HG03354 (cell line): ENCODE measurements at regions not wholly inside any gene's neighbourhood (a gene's known extent, or its start where the extent isn't known, plus 50 kb on each side); places are given as distances from the start of the nearest gene placed in this dataset.
A peak's percentile ranks its signal among the peaks of the same experiment; 100 is the strongest.

Experiments used
- ATAC-seq: cut with Tn5 transposase; IDR thresholded peaks from one replicate; pipeline ENCODE4 v1.9.1; 2021; ENCODE audit warnings: mild to moderate bottlenecking; ENCODE audit not compliant: unreplicated experiment, poor library complexity, severe bottlenecking

DNA sequence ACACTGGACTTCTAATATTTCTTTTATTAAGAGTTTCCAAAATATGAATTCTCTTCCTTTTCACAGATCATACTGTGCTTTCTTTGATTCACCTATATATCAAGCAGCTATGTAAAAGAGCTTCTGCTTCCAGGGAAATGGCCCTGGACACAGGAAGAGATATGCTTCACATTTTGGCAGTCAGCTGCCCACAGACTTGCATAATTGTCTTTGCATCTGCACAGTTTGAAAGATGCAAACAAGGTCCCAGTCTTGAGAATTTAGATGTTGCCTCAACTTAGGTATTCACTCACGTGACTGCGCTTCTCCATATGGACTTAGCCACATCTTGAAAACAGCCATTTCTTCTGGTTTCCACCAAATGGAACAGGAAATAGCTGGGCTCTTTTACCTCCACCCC lies 92.3 kb upstream of the POU2AF2 start:
- ATAC-seq, result no peak

DNA sequence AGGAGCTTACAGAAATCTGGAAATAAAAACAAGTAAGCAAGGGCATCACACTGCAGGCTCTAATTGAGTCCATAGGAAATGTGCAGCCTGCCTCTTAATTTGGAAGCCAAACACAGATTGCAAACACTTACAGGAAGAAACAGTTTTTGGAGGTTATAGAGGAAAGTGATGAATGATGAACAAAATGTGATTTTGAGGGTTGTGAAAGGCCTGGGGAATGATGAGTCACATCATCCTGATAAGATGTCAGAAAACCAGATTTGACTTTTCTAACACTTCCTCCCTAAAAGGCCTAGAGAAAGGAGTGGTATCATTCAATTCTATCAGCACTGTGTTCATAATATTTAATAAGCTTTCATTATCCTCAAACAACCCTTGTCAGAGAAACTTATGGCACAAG lies 96.6 kb upstream of the POU2AF2 start:
- no peak for ATAC-seq

DNA sequence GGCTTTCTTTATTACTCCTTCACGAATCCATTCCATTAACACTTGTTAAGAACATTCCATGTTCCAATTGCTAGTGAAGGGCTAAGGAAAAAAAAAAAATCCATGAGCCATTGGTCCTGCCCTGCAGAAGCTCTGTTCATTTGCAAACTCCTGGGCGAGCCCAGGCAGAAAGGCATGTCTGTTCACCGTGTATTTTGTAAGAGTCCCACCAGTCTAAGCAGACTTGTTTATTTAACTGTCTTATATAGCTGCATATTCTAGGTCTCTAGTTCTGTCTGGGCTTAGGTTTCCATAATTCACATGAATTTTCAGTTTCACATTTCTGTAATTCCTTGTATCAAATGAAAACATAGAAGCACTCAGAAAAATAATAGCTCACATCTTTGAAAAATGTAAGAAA lies 97.4 kb upstream of the POU2AF2 start:
- no peak for ATAC-seq

DNA sequence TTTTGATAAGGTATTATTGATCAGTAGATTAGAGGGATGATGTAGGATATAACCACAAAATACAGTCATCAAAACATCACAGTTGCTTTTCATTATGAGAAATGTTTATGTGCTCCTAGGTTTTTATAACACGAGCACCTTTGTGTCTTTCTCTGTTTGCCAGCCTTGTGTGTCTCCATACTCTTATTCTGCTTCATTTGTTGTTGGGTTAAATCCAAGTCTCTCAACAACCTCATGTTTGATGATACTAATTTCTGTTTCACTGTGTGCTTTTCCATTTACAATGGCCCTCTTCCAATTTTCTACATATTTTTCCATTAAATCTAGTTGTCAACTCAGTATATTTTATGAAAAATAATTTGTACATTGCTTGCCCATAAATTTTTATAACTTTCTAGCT lies 107.7 kb upstream of the POU2AF2 start:
- ATAC-seq, result no peak

DNA sequence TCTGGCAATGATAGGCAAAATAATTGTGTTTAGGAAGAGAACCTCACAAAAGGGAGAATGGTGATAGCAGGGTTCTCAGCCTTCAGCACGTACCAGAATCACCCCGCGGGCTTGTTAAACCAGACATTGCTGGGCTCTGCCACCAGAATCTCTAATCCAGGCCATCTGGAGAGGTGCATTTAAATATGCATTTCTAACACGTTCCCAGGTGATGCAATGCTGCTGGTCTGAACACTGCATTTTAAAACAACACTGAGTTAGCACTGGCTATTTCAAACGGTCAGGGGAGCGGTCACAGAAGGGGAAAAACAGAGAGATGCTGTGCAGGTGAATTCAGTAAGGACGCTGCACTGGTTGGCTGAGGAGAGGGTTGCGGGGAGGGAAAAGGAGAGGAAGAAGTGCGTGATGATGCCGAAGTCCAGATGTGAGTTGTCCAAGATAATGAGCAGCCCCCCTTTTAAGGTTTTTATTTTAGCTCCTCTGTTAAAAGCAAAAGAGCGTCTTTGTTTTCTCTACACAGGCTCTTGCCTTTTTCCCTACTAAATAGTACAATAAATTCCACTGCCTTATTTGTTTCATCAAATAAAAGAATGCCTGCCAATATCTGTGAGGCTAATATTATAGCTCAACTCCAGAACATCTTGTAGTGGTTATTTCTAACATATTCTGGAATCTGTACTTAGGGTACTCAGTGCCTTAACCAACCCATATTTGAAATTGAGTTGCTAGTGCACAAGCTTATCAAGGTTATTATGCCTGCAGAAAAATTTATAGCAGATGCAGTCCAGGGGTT lies 109.6 kb upstream of the POU2AF2 start:
- ATAC-seq, result no peak

DNA sequence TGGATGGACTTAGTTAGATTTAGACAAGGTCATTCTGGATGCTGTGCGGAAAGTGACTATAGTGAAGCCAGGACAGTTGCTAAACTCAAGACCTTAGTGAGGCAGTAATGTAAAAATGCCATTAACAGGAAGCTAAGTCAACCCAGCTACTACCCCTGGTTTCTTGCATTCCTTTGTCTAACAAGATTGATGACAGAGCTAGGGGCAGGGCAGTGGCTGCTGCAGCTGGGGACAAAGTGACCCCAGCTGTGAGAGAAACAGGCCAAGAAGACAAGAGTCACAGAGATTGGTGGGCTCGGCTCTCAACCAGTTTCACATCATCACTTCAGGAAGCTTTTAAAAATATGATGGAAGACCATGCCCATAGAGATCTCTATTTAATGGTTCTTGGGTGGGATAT lies 110.4 kb upstream of the POU2AF2 start:
- no peak for ATAC-seq

DNA sequence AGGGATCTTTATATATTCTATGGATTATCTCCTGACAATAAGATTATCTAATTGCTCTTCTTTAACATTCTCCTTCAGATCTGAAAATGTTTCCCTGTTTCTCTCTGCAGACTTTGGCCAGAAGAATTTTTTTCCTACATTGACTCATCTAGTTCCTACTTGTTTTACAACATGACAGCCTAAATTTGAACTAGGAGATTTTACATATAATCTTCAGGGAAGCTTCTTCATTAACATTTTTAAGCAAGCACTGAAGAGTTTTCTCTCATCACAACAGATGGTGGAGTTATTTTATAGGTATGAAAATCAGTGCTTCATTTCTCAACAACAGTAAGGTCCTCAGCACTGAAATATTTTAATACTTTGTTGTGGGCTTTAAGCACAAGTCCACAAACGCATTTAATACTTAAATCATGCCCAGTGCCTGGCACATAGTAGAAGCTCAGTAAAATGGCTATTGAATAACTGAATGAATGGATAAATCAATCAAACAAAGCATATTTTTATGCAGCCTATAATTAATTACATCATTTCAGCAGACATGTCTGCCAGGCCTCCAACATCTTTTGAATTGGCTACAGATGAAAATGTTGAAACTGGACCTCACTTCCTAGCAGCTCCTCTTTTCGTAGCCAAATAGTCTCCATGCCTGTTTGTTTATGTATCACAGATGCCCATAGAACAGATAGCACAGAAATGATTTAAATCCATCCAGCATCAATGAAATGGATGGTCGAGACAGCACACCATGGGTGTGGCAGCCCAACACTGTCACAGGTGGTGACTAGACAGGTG lies 117.3 kb upstream of the POU2AF2 start:
- no peak for ATAC-seq

DNA sequence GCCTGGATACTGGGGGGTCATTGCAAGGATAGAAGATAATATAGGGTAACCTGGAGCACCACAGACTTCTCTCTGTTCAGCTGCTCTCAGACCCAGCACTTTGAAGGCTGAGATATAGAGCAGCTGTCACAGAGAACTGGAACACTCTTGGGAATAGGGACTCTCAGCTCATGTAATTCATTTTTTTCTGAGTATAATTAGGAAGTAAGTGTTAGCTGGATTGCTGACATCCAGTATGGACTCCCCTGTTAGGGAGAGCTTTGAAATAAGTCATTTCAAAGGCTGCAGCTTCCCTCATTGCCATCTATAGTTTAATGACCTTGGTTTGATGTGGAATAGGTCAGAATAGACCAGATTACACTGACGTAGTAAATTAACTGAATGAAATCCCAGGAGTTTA lies 120.8 kb upstream of the POU2AF2 start:
- ATAC-seq, result no peak

DNA sequence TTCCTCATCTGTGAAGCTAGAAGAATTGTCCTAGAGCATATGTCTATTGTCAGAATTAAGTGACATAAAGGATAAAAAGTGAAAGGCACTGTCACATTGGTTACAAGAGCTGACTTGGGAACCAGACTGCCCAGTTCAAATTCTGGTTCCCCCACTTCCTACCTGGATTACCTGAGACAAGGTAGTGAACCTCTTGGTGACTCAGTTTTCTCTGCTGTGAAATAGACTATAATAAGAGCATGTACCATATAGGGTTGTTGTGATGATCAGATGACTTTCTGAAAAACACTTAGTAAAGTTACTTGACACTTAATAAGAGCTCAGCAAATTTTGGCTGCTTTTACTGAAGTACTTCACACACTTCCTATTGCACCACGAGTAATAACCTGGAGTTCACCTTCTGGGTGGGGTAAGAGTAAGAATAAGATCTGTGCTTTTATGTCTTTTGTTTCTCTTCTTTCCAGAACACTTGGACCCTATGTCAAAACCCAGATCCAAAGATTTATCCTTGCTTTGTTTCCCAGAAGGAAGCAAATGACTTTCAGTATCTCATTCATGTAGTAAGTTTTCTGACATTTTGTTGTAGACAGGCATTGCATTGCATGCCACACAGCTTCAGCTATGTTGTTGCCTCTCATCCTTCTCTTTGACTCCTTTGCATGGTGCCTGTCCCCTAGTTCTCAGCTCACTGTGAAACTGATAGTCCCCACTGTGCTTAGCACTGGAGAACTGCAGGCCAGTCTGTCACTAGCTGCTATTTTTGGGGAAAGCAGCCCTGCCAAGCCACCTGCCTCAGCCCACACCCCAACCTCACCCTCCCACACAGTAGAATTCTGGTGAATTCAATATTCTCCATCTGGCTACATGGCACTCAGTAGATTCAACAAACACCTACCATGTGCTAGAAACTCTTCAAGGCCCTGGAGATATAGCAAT lies 121.8 kb upstream of the POU2AF2 start:
- ATAC-seq, result peak; percentile 70

DNA sequence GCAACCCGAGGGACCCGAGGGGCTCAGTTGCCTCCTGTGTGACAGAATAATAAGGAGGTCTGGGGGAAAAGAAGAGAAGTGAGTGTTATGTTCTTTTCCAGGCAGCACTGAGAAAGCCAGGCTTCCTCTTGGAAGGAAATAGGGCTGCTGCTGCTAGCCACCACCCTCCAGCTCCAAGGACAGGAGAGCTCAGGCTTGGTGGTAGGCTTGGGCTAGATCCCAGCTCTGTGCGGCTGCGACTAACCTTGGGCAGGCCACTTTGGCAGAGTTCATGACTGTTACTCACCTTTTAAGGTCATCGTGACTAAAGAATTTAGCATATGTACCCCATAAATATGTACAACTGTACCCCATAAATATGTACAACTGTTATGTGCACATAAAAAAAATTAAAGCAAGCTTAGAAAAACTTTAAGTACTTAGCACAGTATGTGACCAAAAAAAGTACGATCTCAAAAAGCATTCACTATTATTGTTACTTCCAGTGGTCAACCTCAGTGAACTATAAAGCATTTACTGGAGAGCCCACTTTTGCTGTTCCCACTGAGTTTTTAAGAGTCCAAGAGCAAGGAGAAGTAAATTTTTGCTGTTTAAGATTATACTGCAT lies 124.7 kb upstream of the POU2AF2 start:
- no peak for ATAC-seq

DNA sequence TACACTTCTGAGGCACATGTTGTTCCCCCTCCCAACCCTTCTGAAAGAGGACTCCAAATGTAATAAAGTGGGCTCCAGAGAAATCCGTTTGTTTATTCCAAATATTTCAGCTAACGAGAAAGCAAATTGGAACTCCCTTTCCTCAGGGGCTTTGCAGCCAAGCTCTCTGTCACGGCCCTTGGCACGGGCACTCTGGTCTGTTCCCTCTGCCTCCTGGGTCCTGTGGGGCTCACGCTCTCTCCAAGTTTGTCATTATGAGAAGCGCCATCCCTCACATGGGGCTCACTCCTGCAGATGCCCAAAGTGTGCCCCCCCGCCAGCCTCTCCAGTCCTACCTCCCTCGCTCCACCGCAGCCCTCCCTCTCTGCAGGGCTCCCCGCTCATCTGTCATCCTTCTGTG lies 125.4 kb upstream of the POU2AF2 start:
- ATAC-seq, result no peak

DNA sequence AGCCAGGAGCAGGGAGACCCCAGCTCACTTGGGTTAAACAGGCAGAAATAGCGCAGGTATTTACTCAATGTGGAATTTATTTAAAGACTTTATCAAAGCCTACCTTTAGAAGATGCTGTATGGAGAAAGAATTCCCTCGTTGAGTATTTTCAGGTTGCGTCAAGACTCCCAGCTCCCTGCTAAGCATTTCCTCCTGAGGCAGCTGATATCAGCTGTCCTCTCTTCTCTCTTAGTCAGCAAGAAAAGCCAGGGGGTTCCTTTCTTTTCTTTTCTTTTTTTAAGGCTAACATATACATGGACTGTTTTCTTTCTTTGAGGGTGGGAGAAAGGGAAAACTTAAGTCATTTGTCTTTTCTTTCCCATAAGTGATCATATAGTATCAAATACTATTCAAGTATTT lies 125.8 kb upstream of the POU2AF2 start:
- ATAC-seq, result no peak

DNA sequence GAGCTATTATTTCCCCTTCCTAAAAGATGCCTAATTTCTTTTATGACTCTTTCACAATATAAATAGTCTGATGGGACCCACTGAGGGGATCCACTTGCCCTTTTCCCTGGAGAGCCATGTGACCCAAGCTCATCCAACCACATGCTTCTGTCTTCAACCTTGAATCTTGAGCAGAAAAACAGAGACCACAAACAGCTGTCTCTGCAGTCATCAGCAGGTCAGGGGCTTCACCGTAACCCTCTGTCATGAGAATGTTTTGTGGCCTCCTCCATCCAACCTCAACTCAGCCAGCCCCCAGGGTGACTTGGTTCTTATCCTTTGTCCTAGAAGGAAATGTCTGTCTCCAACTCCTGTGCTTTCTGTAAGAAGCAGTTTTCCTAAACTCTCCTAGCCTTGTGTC lies 129.6 kb upstream of the POU2AF2 start:
- peak; percentile 66 for ATAC-seq

DNA sequence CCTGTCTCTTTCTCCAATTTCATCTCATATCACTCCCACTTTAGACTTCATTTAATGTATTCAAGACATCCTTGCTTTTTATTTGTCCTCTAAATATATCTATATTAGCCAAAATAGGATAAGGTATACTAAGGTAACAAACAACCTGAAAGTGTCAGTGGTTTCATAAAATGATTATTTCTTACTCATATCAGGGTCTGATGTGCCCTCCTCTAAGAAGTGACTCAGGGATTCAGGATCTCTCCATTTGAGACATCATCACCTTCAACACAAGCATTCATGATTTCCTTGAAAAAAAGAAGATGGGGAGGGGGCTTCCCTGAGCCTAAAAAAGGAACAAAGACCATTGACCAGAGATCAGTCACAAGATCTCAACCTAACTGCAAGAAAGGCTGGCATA lies 131.4 kb upstream of the POU2AF2 start:
- no peak for ATAC-seq

DNA sequence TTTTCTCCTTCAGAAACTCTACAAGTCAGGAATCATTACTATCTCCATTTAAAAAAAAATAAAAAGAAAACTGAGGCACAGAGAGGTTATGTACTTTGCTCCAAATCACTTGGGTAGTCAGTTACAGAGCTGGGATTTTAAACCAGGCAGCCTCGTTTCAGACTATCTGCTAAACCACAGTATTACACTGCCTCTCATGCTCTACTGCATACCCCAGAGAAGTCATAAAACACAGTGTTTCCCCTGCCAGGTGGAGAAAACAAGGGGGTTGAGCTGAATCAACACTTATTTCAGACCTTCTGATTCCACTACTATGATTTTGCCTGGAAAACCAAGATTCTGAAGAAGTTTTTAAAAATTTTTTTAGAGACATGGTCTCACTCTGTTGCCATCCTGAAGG lies 132.9 kb upstream of the POU2AF2 start:
- ATAC-seq, result no peak

DNA sequence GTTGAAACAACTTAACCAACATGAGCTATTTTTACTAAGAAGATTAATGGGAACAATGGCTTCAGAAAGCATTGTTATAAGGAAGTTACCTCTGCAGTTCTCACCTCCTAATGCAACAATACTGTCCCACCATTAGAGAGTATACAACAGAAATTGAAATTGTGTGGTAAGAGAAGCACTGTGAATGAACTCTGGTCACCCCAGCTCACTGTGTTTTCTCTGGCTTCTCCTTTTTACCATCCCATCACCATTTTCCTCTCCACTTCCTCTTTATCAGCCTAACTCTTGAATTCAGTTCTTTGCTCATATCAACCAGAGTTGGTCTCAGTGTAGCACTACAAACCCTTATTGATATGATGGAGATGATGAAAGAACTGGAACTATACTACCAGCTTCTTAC lies 138.0 kb upstream of the POU2AF2 start:
- no peak for ATAC-seq

DNA sequence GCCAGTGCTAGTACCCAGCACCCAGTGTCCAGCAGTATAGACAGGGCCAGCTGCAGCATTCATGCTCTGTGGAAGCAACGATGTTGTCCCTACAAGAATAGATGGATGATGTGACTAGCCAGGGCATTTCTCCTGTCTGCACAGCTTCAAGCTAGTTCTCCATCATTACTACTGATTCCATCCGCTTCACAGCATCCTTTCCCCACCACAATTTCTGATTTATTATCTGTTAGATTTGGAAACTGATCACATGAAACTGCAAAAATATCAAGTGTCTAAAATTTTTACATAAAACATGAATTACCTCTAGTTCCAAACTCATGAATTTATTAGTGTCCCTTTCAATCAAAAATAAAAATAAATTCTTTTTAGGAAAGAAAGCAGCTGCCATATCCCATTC lies 138.9 kb upstream of the POU2AF2 start:
- no peak for ATAC-seq

DNA sequence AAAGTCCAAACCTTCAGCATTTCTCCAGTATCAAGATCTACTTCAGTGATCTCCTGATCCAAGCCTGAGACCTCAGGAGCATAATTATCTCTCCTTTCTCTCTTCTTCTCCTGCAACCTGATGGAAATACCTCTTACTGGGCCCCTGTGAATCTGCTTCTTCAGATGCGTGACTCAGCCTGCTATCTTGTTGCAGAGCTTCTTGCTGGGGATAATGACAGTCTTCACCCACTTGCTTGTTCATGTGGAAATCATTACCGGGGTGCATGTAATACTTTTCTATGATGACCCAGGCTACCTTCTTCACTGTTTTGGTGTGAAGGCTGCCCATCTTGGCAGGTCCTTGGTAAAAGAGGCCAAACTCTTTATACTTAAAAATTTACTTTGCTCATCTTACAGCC lies 140.0 kb upstream of the POU2AF2 start:
- no peak for ATAC-seq

DNA sequence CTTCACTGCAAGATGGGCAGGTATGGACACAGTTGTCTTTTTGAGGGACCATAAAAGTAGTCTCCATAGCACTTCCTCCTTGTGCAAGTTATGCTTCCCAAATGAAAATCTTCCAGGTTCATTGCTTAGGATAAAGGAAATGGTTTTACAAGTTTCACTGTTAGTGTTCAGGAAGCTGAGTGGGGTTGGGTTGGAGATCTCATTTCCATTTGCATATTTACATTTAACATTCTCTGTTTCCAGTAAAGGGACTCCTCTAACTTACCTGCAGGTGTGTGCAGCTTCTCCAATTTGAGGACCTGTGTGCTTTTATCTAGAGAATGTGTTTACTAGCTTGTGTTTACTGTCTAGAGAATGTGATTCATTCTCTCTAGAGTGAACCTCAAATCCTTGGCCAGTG lies 141.3 kb upstream of the POU2AF2 start:
- ATAC-seq, result no peak

DNA sequence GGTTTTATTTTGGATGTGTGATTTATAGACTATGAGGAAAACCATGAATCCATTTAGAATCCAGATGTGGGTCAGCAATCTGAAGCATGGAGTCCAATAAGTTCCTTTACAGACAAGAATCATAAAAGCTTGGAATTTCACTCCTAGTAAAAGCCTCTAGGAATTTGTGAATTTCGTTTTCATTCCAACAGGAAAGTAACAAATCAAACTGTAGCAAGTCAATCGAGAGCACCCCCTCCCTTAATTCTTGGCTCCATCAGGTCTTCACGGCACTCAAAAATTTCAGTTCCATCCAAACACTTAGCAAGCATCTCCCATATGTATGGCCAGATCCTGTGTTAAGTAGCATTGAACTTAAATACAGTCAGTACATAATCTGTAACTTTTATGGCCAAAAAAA lies 143.6 kb upstream of the POU2AF2 start:
- no peak for ATAC-seq
